NCI-H345 treated with DMSO at 0.1 percent for 48 hours (cell line): ENCODE measurements at regions not wholly inside any gene's neighbourhood (a gene's known extent, or its start where the extent isn't known, plus 50 kb on each side); places are given as distances from the start of the nearest gene placed in this dataset.
"Not testable (repeated sequence)": the region's sequence is repeated elsewhere in the genome, so short reads cannot be mapped to it uniquely, and the experiment has no call there.

Experiments
- DNase-seq: peaks from one replicate; lab custom pipeline; 2025; ENCODE audit not compliant: unreplicated experiment; lab: John Stamatoyannopoulos, UW

- no peak for DNase-seq
Measured at GRCh38 chr3:166688665-166689064, 691.4 kb downstream of the ZBBX start.

DNA sequence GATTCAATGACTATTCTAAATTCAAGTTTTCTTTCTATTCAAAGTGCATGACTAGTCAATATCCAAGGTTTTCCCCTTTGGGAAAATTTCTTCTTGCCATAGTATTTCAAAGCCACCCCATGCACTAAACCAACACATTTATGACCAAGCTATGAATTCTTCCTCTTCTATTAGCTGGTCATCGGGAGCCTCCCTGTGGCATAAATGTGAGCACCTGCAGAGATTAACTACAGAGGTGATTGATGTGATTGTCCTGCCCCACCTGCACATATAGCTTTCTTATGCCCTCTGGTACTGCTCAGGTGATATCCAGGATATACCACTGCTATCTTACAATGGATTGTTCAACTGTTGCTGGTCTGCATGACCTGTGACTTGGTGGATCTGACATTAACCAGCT lies 694.9 kb downstream of the ZBBX start:
- no peak for DNase-seq

DNA sequence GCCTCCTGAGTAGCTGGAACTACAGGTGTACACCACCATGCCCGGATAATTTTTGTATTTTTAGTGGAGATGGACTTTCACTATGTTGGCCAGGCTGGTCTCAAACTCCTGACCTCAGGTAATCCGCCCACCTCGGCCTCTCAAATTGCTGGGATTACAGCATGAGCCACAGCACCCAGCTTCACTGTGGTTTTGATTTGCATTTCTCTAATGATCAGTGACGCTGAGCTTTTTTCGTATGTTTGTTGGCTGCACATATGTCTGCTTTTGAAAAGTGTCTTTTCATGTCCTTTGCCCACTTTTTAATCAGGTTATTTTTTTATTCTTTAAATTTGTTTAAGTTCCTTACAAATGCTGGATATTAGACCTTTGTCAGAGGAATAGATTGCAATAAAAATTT lies 696.0 kb downstream of the ZBBX start:
- not testable (repeated sequence) for DNase-seq

- no peak for DNase-seq
Measured at GRCh38 chr3:166669781-166670180, 710.3 kb downstream of the ZBBX start.

DNA sequence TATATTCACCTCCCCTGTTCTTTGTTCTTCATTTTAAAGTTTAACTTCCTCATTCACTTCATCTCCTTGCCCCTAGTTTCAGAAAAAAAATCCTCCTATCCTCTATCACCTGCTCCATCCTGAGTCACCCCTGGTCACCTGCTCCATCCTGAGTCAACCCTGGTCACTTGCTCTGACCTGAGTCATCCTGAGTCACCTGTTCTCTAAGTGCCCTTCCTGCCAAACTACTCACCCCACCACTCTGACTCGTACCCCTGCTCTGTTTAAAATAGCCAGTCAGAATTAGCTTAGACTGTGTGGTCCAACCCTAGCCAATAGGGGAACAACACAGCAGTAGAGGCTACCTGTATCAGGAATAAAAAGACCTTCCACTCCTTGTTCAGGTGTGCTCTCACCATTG lies 716.9 kb downstream of the ZBBX start:
- DNase-seq, result no peak

DNA sequence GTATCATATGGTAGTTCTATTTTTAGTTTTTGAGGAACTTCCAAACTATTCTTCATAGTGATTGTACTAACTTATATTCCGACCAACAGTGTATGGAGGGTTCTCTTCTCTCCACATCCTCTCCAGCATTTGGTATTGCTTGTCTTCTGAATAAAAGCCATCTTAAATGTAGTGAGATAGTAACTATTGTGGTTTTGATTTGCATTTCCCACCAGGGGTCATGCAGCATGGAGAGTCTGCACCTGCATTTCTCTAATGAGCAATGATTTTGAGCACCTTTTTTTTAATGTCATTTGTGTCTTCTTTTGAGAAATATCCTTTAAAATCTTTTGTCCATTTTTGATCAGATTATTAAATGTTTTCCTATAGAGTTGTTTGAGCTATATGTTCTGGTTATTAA lies 718.5 kb downstream of the ZBBX start:
- no peak for DNase-seq

GRCh38 chr3:166660962-166661361 lies 719.1 kb downstream of the ZBBX start:
- no peak for DNase-seq

- no peak for DNase-seq
Measured at GRCh38 chr3:166637984-166638530, 742.0 kb downstream of the ZBBX start.

DNA sequence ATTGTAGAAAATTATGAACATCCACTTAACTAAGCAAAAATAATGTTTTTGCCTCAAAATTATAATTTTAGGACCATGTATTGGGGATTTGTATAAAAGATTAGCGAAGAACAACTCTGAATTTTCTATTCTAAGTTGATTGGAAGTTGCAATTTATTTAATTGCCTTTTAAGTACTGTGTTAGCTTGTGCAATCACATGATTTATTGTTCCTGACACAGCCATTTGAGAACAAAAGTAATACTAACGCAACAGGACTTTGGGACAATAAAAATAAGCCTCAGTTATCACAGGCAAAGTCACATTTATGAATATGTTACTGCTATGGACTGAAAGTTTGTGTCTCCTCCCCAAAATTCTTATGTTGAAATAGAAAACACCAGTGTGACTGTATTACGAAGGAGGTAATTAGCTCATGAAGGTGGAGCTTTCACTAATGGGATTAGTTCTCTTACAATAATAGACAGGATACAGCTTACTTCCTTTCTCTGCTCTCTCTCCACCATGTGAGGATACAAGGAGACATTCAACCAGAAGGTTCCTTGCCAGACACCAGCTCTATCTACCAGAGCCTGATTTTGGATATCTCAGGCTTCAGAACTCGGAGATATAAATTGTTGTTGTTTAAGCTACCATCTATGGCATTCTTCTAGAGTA lies 745.9 kb downstream of the ZBBX start:
- DNase-seq, result no peak

DNA sequence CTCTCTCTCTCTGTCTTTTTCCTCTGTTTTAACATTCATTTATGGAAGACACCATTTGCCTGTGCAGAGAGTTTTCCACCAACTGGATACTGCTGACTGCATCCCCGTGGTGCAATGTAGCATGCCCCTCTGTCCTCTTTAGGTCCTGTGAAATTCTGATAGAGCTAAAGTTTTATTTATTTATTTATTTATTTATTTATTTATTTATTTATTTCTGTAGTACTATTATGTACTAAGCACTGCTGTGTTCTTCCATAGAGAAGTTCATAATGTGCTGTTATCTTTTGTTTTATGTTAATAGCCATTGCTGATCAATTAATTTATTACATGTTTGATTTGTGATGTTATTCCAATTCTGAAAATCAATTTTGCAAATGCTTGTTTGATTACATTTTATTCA lies 749.9 kb downstream of the ZBBX start:
- no peak for DNase-seq

GRCh38 chr3:166613365-166613764 lies 766.7 kb downstream of the ZBBX start:
- DNase-seq, result no peak

GRCh38 chr3:166612761-166613160 lies 767.3 kb downstream of the ZBBX start:
- DNase-seq, result not testable (repeated sequence)

DNA sequence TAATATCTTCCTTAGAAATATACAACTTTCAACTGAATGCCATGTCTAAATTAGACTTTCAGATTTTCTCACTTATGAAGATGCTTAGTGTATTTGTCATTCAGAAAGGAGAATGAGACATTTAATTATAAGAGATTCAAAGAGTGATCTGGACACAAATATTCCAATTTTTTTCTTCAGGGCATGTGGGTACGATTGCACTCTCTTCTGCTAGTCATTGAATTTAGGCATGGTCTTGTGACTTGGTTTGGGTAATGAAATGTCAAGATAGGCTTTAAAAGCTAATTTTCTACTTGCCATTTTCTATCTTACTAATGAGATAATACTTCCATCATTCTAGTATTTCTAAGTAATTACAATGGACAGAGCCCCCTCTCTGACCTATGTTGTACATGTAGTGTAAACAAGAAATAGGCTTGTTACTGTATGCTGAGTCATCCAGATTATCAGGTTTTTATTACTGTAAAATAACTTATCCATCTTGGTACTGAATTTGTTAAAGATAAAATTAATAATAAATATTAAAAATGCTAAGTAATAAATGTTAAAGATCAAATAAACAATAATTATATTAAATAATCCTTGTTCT lies 770.8 kb upstream of the BCHE start:
- DNase-seq, result no peak

GRCh38 chr3:166606988-166607387 lies 769.8 kb upstream of the BCHE start:
- no peak for DNase-seq

GRCh38 chr3:166593776-166594175 lies 756.6 kb upstream of the BCHE start:
- DNase-seq, result no peak

DNA sequence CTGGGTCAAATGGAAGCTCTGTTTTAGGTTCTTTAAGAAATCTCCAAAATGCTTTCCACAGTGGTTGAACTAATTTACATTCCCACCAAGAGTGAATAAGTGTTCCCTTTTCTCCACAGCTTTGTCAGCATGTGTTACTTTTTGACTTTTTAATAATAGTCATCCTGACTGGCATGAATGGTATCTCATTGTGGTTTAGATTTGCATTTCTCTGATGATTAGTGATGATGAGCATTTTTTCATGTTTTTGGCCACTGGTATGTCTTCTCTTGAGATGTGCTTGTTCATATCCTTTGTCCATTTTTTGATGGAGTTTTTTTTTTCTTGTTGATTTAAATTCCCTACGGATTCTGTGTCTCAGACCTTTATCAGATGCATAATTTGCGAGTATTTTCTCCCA lies 745.0 kb upstream of the BCHE start:
- no peak for DNase-seq

DNA sequence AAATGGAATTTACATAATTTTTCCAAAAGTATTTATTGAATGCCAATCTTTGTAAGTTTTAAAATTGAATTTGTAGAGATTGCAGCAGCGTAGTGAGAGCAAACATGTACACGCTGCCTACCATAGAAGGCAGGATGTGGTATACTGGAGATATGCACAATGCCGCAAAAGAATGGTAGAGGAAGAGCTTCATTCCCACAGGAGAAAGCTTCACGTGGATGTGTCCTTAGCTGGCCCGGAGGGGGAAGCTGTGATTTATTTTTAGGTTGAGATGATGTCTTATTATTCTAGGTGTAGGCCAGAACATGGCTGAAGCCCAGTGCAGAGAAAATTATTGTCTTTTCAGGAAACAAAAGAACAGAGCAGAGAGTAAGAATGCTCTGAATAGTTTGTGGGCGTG lies 743.3 kb upstream of the BCHE start:
- DNase-seq, result no peak

GRCh38 chr3:166575161-166575560 lies 737.9 kb upstream of the BCHE start:
- DNase-seq, result no peak

DNA sequence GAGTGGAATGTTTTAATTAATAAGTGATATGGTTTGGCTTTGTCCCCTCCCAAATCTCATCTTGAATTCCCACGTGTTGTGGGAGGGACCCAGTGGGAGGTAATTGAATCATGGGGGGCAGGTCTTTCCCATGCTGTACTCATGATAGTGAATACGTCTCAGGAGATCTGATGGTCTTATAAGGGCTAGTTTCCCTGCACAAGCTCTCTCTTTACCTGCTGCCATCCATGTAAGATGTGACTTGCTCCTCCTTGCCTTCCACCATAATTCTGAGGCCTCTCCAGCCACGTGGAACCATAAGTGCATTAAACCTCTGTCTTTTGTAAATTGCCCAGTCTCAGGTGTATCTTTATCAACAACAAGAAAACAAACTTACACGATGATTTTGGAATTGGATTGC lies 734.5 kb upstream of the BCHE start:
- DNase-seq, result not testable (repeated sequence)

DNA sequence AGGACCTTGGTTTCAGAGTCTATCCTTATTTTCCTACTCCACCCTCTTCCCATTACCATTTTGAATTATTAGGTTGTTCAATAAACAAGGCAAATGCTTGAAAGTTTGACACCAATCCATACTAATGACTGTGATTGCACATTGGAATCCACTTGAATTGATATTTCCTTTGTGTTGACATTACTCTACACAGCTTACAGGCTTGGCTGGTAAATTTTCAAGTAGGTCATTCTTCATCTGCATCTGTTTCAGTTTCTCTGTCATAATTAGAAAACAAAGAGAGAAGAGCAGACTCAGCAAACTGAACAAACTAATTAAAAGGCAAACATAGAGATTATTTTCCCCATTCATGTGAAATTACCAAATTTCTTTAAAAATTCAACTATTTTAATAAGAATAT lies 732.9 kb upstream of the BCHE start:
- no peak for DNase-seq

DNA sequence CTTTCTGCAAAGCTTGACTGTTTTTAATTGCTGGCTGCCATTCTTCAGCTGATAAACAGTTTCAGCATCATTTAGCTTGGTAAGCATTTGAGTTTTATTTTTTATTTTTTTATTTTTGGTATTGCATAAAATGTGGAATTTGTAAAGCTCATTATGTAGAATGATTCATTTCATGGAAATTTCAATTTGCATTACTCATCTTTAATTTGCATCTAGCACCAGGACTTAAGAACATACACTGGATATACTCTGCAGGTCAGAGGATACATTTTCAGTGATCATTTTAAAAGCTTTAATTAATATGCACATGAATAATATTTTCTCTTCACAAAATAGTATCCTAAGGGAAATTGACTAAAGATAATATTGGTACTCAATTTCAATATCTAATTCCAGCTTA lies 732.4 kb upstream of the BCHE start:
- DNase-seq, result no peak

DNA sequence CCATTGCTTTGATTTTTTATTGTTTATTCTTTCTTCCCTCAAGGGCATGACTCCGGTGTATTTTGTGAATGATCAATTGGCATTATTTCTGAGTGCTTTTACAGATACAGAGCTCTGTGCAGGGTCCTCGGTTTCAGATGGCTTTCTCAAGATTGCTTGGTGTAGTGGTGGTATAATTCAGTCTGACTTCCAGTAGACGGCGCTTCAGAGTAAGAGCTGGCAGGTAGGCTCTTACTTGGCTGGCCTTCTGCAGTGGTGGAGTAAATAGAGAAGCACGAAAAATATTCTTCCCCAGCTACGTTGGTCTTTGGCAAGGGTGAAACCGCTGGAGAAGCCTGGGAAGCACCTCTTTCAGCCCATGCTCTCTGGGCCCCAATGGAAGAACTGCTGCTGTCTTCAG lies 723.0 kb upstream of the BCHE start:
- no peak for DNase-seq

DNA sequence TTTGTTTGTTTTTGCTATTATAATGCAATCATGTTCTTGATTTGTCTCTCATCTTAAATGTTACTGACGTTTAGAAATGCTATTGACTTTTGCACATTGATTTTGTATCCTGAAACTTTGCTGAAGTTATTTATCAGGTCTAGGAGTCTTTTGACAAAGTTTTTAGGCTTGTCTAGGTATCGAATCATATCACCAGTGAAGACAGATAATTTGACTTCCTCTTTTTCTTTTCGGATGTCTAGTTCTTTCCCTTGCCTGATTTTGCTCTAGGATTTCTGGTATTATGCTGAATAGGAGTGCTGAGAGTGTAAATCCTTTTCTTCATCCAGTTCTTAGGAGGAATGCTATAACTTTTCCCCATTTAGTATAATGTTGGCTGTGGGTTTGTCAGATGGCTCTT lies 719.7 kb upstream of the BCHE start:
- DNase-seq, result no peak
